Stomach smooth muscle (tissue), 2 donors: ENCODE measurements at regions not wholly inside any gene's neighbourhood (a gene's known extent, or its start where the extent isn't known, plus 50 kb on each side); places are given as distances from the start of the nearest gene placed in this dataset.
"Not testable (repeated sequence)": the region's sequence is repeated elsewhere in the genome, so short reads cannot be mapped to it uniquely, and the experiment has no call there.

Experiments used
- H3K27ac ChIP-seq: one replicate; pipeline ENCODE4 v1.7.0; 2013; ENCODE audit warnings: mild to moderate bottlenecking, low read length, inconsistent platforms
- H3K27me3 ChIP-seq, 2 donors: one replicate each; pipeline ENCODE4 v1.7.0; 2013; ENCODE audit warnings: low read length in 2 of 2; ENCODE audit not compliant: insufficient read depth in 2 of 2, control insufficient read depth in 1 of 2
- H3K36me3 ChIP-seq, 2 donors: one replicate each; pipeline ENCODE4 v1.7.0; 2013; ENCODE audit warnings: low read length in 2 of 2; ENCODE audit not compliant: control insufficient read depth in 2 of 2, insufficient read depth in 2 of 2
- H3K4me1 ChIP-seq: one replicate; pipeline ENCODE4 v1.7.0; 2013; ENCODE audit warnings: low read length; ENCODE audit not compliant: control insufficient read depth, insufficient read depth
- H3K4me3 ChIP-seq, 2 donors: one replicate each; pipeline ENCODE4 v1.7.0; 2013; ENCODE audit warnings: low read length in 2 of 2
- H3K9ac ChIP-seq, 2 donors: one replicate each; pipeline ENCODE4 v1.7.0; 2013; ENCODE audit warnings: low read length in 2 of 2, mild to moderate bottlenecking in 1 of 2
- H3K9me3 ChIP-seq, 2 donors: one replicate each; pipeline ENCODE4 v1.7.0; 2013; ENCODE audit warnings: low read length in 2 of 2; ENCODE audit not compliant: control insufficient read depth in 2 of 2
- donor health status: healthy.
- donor health status: Pancreatic carcinoma.

- H3K27ac ChIP-seq: no peak overlapping the region
- no peak overlapping the region for H3K9ac ChIP-seq
- no peaks in the 10 kb centered on the region for H3K9me3 ChIP-seq
- peaks cover 2% of the 10 kb centered on the region for H3K4me1 ChIP-seq
- no peaks in the 10 kb centered on the region for H3K27me3 ChIP-seq
- no peak overlapping the region for H3K4me3 ChIP-seq
- no peaks in the 10 kb centered on the region for H3K36me3 ChIP-seq
Observed at GRCh38 chr4:54403700-54404453, 174.8 kb downstream of the PDGFRA start.

DNA sequence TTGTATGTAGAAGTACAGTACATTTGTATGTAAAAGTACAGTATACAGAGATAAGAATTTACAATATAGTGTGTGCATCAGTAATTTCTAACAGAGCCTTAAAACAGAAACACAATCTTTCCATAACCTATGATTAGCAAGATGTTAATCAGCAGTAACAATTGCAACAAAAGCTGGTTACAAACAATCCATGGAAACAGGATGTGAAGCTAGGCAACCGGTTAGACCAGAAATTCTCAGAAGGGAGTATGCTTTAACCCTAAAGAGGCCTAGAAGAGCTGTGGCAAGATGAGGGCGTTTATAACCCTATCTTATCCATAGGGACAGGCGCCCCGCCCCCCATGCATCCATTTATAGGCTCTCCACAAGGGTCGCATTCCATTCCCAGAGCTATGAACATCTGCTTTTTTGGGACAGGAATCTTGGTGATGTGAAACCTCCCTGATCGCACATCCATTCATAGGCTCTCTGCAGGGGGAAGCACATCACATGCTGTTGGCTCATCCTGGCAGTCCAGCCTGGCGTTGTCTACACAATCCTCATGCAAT is 180.3 kb downstream of the PDGFRA start:
- not testable (repeated sequence) for H3K9me3 ChIP-seq, H3K27me3 ChIP-seq, H3K4me1 ChIP-seq, H3K4me3 ChIP-seq, H3K9ac ChIP-seq, H3K27ac ChIP-seq, H3K36me3 ChIP-seq

GRCh38 chr4:54414545-54414944 is 185.5 kb downstream of the PDGFRA start:
- Histone ChIP-seq H3K27ac (no peak overlapping the region), H3K4me1 (no peaks in the 10 kb centered on the region), H3K9ac (no peak overlapping the region), H3K9me3 (peaks cover 0 to 3% of the 10 kb centered on the region in 2 donors), H3K27me3 (no peaks in the 10 kb centered on the region), H3K4me3 (no peak overlapping the region), H3K36me3 (no peaks in the 10 kb centered on the region)

DNA sequence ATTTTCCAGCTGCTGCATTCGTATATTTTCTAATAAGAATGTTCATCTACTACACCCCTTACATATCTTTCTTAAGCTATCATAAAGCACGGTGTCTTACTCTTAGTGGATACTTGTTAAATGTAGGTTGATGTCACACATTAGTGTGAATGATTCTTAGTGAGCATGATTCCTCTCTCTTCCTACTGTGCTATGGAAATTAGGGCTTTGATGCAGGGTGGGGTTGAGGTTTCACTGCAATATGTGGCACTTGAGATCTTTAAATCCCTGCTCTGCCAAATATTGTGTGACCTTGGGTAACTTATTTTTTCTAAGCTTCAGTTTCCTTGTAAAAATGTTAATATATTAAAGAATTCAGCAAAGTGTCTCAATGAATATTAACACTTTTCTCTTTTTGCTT is 188.4 kb downstream of the PDGFRA start:
- H3K4me3 ChIP-seq: no peak overlapping the region
- no peak overlapping the region for H3K27ac ChIP-seq
- no peaks in the 10 kb centered on the region for H3K36me3 ChIP-seq
- H3K27me3 ChIP-seq: no peaks in the 10 kb centered on the region
- H3K4me1 ChIP-seq: no peaks in the 10 kb centered on the region
- no peak overlapping the region for H3K9ac ChIP-seq
- peaks cover 0 to 3% of the 10 kb centered on the region in 2 donors for H3K9me3 ChIP-seq

GRCh38 chr4:54418468-54418867 is 189.4 kb downstream of the PDGFRA start:
- Histone ChIP-seq H3K4me3 (no peak overlapping the region), H3K36me3 (no peaks in the 10 kb centered on the region), H3K27me3 (peaks cover 0 to 4% of the 10 kb centered on the region in 2 donors), H3K4me1 (no peaks in the 10 kb centered on the region), H3K9me3 (peaks cover 0 to 3% of the 10 kb centered on the region in 2 donors), H3K27ac (no peak overlapping the region), H3K9ac (no peak overlapping the region)

DNA sequence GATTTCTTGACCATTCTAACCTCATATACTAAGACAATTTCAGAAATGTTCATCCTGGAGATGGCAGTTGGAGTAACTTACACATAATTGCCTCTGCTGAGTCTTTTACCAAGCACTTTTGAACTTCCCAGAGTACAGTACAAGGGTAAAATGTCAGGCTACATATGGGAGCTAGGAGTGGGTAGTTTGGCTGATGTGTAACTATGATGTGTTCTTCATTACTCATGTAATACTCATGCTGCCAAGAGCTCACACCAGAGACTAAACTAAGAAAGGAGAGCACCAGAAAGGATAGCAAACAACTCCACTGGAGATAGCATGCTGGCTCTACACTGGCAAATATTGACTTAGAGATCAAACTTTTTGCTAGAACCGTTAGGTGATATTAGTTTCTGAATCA is 194.0 kb downstream of the PDGFRA start:
- H3K4me3 ChIP-seq: no peak overlapping the region
- no peak overlapping the region for H3K9ac ChIP-seq
- no peak overlapping the region for H3K27ac ChIP-seq
- H3K9me3 ChIP-seq: no peaks in the 10 kb centered on the region
- no peaks in the 10 kb centered on the region for H3K36me3 ChIP-seq
- peaks cover 0 to 4% of the 10 kb centered on the region in 2 donors for H3K27me3 ChIP-seq
- H3K4me1 ChIP-seq: no peaks in the 10 kb centered on the region

- H3K36me3 ChIP-seq: no peaks in the 10 kb centered on the region
- no peaks in the 10 kb centered on the region for H3K4me1 ChIP-seq
- H3K9ac ChIP-seq: no peak overlapping the region
- H3K27ac ChIP-seq: no peak overlapping the region
- H3K9me3 ChIP-seq: no peaks in the 10 kb centered on the region
- H3K27me3 ChIP-seq: peaks cover 0 to 4% of the 10 kb centered on the region in 2 donors
- no peak overlapping the region for H3K4me3 ChIP-seq
Observed at GRCh38 chr4:54427826-54428225, 198.7 kb downstream of the PDGFRA start.

DNA sequence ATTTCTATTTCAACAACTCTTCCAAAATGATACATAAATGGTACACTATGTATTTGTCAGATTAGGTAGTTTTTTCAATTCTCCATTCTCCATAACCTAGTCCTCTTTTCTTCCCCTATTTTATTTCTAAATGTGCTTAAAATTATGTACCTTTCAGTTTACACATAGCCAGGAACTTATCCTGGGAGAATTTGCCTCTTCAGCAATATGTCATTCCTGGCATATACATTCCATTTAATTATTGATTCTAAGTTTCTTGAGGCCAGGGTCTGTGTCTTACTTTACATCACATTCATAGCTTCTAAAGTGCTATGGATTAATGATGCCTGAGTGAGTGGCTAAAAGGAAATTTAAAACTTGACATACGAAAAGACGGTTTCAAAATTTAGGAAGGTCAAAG is 199.8 kb downstream of the PDGFRA start:
- no peaks in the 10 kb centered on the region for H3K36me3 ChIP-seq
- H3K4me3 ChIP-seq: no peak overlapping the region
- no peaks in the 10 kb centered on the region for H3K4me1 ChIP-seq
- peaks cover 0 to 2% of the 10 kb centered on the region in 2 donors for H3K27me3 ChIP-seq
- no peak overlapping the region for H3K27ac ChIP-seq
- no peak overlapping the region for H3K9ac ChIP-seq
- no peaks in the 10 kb centered on the region for H3K9me3 ChIP-seq

DNA sequence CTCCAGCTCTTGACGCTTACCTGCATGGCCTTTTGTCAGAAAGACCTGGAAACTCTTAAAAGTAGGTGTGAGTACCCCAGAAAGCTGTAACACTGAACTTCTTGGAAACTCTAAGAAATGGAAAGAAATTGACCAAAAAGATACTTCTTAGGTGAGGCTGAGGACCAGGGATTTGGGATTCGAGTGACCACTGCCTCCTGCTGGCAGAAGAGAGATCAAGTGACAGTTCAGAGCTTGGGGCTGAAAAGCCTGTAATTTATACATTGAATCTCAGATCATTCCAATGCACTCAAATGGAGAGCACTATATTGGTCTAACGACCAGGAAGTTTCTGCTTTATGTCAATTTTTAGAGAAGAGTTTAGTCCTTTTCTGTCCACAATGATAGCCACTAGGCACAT is 204.6 kb downstream of the PDGFRA start:
- Histone ChIP-seq H3K4me3 (no peak overlapping the region), H3K9me3 (no peaks in the 10 kb centered on the region), H3K27ac (no peak overlapping the region), H3K27me3 (peaks cover 0 to 2% of the 10 kb centered on the region in 2 donors), H3K9ac (no peak overlapping the region), H3K4me1 (no peaks in the 10 kb centered on the region), H3K36me3 (no peaks in the 10 kb centered on the region)

DNA sequence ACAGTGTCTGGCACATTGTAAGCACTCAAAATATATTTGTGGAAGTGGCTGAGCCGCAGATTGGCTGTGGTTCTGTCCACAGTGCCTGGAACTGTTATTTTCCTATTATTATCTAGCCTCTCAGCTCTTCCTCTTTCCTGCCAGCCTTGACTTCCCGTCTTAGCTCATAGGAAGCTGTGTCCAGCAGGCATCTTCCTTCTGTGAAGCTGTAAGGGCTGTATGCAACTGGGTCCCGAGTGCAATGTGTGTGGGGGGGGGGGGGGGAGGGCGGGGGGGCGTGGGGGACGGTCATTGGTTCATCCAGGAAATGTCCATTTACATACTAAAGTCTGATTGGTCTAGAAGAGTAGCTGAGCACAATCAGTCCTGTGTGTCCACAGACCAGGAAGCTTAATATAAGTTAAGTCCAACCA is 210.7 kb downstream of the PDGFRA start:
- Histone ChIP-seq H3K4me3 (no peak overlapping the region), H3K36me3 (no peaks in the 10 kb centered on the region), H3K27me3 (no peaks in the 10 kb centered on the region), H3K27ac (no peak overlapping the region), H3K4me1 (no peaks in the 10 kb centered on the region), H3K9ac (no peak overlapping the region), H3K9me3 (no peaks in the 10 kb centered on the region)

- H3K9ac ChIP-seq: no peak overlapping the region
- H3K9me3 ChIP-seq: no peaks in the 10 kb centered on the region
- no peaks in the 10 kb centered on the region for H3K36me3 ChIP-seq
- no peaks in the 10 kb centered on the region for H3K27me3 ChIP-seq
- no peaks in the 10 kb centered on the region for H3K4me1 ChIP-seq
- H3K4me3 ChIP-seq: no peak overlapping the region
- no peak overlapping the region for H3K27ac ChIP-seq
Observed at GRCh38 chr4:54440394-54441136, 211.5 kb downstream of the PDGFRA start.
